ENCODE measurements at regions not wholly inside any gene's neighbourhood (a gene's known extent, or its start where the extent isn't known, plus 50 kb on each side); places are given as distances from the start of the nearest gene placed in this dataset.

- no peak for TF ChIP-seq CTCF (conservative IDR thresholded peaks at IDR 0.05; ENCODE audit: low read length)
- no peak for TF ChIP-seq EZH2phosphoT487 (IDR thresholded peaks at IDR 0.05; ENCODE audit: borderline replicate concordance, low read depth, low read length)
Observed at GRCh38 chr6:155909710-155910109, 454.1 kb upstream of the NOX3 start.

Measured in OCI-LY7 (cell line).